ENCODE measurements at regions not wholly inside any gene's neighbourhood (a gene's known extent, or its start where the extent isn't known, plus 50 kb on each side); places are given as distances from the start of the nearest gene placed in this dataset.
A peak's percentile ranks its signal among the peaks of the same experiment; 100 is the strongest.

- no peak for TF ChIP-seq ELK3 (CRISPR knock-in tag; IDR thresholded peaks at IDR 0.05)
- no peak for TF ChIP-seq MAZ (CRISPR knock-in tag; conservative IDR thresholded peaks at IDR 0.05 in 1 of 2, IDR thresholded peaks at IDR 0.05 in 1 of 2)
Measured at GRCh38 chr5:42962124-42962523, 78.0 kb downstream of the ANXA2R start (continued).

- Histone ChIP-seq H3K27ac (ENCODE audit: extremely low read depth, low read depth, low read length) (no peak overlapping the region), H4K20me1 (replicated peaks; ENCODE audit: control insufficient read depth, insufficient read depth, low read length) (no peaks in the 10 kb centered on the region), H3K79me2 (ENCODE audit: control insufficient read depth, insufficient read depth, low read length) (no peaks in the 10 kb centered on the region), H3K4me3 (no peak overlapping the region), H3K9me1 (ENCODE audit: control insufficient read depth, insufficient read depth, low read length) (no peaks in the 10 kb centered on the region), H3K9me3 (replicated peaks; ENCODE audit: control insufficient read depth, insufficient read depth, low read depth, low read length) (no peaks in the 10 kb centered on the region), H3K36me3 (ENCODE audit: control insufficient read depth, insufficient read depth, low read length) (no peaks in the 10 kb centered on the region), H3K4me2 (ENCODE audit: insufficient read depth, low read length) (no peak overlapping the region), H3K27me3 (ENCODE audit: control insufficient read depth in 2 of 2, insufficient read depth in 2 of 2, low read length in 2 of 2) (no peaks in the 10 kb centered on the region), H3K4me1 (replicated peaks in 1 of 2; ENCODE audit: control insufficient read depth in 2 of 2, insufficient read depth in 2 of 2, low read length in 2 of 2) (no peaks in the 10 kb centered on the region), H3K9ac (ENCODE audit: insufficient read depth in 1 of 2, low read depth in 2 of 2, low read length in 2 of 2) (no peak overlapping the region), H2AFZ (ENCODE audit: low read depth, low read length) (no peak overlapping the region)
- TF ChIP-seq KDM4B (IDR thresholded peaks at IDR 0.05; ENCODE audit: borderline replicate concordance in 2 of 2, low read depth in 1 of 2): no peak
- peak; percentile 59; the same call in 1 of the 2 replicates for TF ChIP-seq C11orf30 (IDR thresholded peaks at IDR 0.05; ENCODE audit: low read depth)
- TF ChIP-seq XRCC5 (IDR thresholded peaks at IDR 0.05; ENCODE audit: low read depth, low read length): no peak
- TF ChIP-seq ZNF316 (IDR thresholded peaks at IDR 0.05): peak; percentile 82
- peak; percentile 45 for TF ChIP-seq MAFG (tag; conservative IDR thresholded peaks at IDR 0.05)
- no peak; the same call in 1 of the 3 replicates for ATAC-seq
- no peak for DNase-seq (ENCODE audit: extremely low read depth in 1 of 4, low spot score in 3 of 4)
- ChIA-PET POLR2A (interaction anchor here (0.5 to 0.8 kb wide), 2 partner anchors 12 to 38 kb away, joined by 3 to 4 read pairs; no protein-coding TSS in a partner anchor), CTCF (ENCODE audit: low intra/inter-chr PET ratio) (no interaction called here)
- intact Hi-C loops (cut with micrococcal nuclease) (no loop called here), in situ Hi-C loops (cut with MboI) (no loop called here)
- WGBS (ENCODE audit: insufficient coverage, low coverage, missing lambda C conversion rate): 0% methylated on average over 1 of the region's 2 CpGs
- FAIRE-seq: no peak
- BruUV-seq (replicated peaks): no TSS peak
Measured at GRCh38 chr5:42960506-42960905, 79.6 kb downstream of the ANXA2R start.

All from K562 (cell line).